AG09309 (cell line): ENCODE measurements at regions not wholly inside any gene's neighbourhood (a gene's known extent, or its start where the extent isn't known, plus 50 kb on each side); places are given as distances from the start of the nearest gene placed in this dataset.
"Not testable (repeated sequence)": the region's sequence is repeated elsewhere in the genome, so short reads cannot be mapped to it uniquely, and the experiment has no call there.

Experiments used
- DNase-seq: peaks from one replicate; pipeline ENCODE4 v3.0.0-alpha.2; 2010; ENCODE audit warnings: low read depth
- H3K4me3 ChIP-seq: 2 replicates; pipeline ENCODE4 v1.5.1; 2011; ENCODE audit warnings: mild to moderate bottlenecking, low read depth, low read length, moderate library complexity; ENCODE audit not compliant: control insufficient read depth
- TF ChIP-seq, protein P1 (sequence below): IDR thresholded peaks from 2 replicates; pipeline ENCODE4 v1.5.1; 2011; ENCODE audit warnings: mild to moderate bottlenecking, low read depth, low read length, inconsistent platforms; ENCODE audit not compliant: insufficient read depth, control insufficient read depth; ENCODE audit errors: missing control alignments

- H3K4me3 ChIP-seq, result no peak overlapping the region
- TF ChIP-seq, protein P1, sequence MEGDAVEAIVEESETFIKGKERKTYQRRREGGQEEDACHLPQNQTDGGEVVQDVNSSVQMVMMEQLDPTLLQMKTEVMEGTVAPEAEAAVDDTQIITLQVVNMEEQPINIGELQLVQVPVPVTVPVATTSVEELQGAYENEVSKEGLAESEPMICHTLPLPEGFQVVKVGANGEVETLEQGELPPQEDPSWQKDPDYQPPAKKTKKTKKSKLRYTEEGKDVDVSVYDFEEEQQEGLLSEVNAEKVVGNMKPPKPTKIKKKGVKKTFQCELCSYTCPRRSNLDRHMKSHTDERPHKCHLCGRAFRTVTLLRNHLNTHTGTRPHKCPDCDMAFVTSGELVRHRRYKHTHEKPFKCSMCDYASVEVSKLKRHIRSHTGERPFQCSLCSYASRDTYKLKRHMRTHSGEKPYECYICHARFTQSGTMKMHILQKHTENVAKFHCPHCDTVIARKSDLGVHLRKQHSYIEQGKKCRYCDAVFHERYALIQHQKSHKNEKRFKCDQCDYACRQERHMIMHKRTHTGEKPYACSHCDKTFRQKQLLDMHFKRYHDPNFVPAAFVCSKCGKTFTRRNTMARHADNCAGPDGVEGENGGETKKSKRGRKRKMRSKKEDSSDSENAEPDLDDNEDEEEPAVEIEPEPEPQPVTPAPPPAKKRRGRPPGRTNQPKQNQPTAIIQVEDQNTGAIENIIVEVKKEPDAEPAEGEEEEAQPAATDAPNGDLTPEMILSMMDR, result no peak
- no peak for DNase-seq
Measured at GRCh38 chr5:164518067-164518740, 1012.8 kb downstream of the MAT2B start.

DNA sequence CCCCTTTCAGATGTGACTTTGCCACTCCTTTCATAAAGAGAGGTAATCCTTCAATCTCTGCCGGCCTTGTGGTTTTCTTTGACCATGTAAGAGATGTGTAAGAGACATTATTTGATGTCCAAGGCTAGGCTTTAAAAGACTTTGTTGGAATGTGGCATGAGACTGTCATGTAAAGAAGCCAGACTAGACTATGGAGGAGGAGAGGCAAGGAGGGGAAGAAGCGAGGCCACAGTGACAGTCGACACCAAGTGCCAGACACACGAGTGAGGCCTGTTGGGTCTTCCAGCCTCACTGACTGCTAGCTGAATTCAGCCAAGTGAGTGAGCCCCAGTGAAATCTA lies 1013.3 kb downstream of the MAT2B start:
- no peak for DNase-seq
- H3K4me3 ChIP-seq, result no peak overlapping the region
- TF ChIP-seq, protein P1, result no peak

- TF ChIP-seq, protein P1, result no peak
- H3K4me3 ChIP-seq, result no peak overlapping the region
- DNase-seq, result no peak
Measured at GRCh38 chr5:164532235-164532900, 1026.9 kb downstream of the MAT2B start.

DNA sequence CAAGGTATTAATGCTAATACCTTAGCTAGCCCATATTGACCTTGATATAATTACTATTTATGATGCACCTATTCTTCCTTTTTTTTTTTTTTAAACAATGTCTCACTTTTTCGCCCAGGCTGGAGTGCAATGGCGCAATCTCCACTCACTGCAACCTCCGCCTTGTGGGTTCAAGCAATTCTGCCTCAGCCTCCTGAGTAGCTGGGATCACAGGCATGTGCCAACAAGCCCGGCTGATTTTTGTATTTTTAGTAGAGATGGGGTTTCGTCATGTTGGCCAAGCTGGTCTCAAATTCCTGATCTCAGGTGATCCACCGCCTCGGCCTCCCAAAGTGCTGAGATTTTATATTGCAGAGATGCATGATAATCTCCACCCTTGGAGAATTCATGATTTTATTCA lies 1028.0 kb downstream of the MAT2B start:
- not testable (repeated sequence) for DNase-seq, H3K4me3 ChIP-seq

DNA sequence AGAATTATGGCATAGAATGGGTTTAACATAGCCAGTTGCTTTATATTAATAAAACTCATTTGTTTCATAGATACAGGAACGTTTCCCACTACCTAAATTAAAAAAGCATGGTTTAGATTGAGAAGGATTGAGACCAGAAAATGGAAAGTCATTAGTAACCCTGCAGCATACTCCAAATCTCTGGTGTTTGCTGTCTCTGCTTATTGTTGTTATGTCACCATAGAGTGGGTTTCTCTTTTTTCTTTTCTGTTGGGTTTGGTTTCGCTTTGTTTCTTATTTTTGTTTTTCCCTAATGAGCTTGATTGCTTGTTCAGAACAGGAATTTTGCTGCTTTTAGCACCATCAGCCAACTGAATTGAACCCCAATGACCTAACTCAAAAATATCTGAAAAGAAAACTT lies 1034.8 kb downstream of the MAT2B start:
- TF ChIP-seq, protein P1, result no peak
- no peak overlapping the region for H3K4me3 ChIP-seq
- no peak for DNase-seq

- TF ChIP-seq, protein P1, result no peak
- H3K4me3 ChIP-seq, result no peak overlapping the region
- no peak for DNase-seq
Measured at GRCh38 chr5:164545507-164545906, 1040.1 kb downstream of the MAT2B start.

DNA sequence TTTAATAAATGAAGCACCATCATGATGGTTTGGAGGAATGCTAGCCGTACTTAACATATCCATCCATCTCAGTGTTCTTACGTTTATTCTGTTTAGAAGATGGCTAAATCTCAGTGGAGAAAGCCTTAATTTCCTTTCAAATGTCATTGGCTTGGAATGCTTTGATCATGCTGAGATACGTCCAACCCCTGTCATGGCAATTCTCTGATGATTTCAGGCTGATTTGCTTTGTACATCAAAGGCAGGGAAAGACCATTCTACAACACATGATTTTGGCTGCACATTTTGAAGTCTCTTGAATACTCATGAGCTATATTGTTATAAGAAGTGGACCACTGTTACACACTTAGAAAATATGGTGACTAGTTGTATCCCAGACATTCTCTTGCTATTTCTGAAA lies 1048.4 kb downstream of the MAT2B start:
- no peak for DNase-seq
- H3K4me3 ChIP-seq, result no peak overlapping the region
- TF ChIP-seq, protein P1, result no peak
